NCI-H345 treated with DMSO at 0.1 percent for 48 hours (cell line): ENCODE measurements at regions not wholly inside any gene's neighbourhood (a gene's known extent, or its start where the extent isn't known, plus 50 kb on each side); places are given as distances from the start of the nearest gene placed in this dataset.

ENCODE experiments used
- DNase-seq: peaks from one replicate; lab custom pipeline; 2025; ENCODE audit not compliant: unreplicated experiment; lab: John Stamatoyannopoulos, UW

GRCh38 chr11:116509551-116509950, 263.2 kb downstream of the BUD13 start:
- no peak for DNase-seq

GRCh38 chr11:116507849-116508695, 264.7 kb downstream of the BUD13 start:
- no peak for DNase-seq

GRCh38 chr11:116507016-116507415, 265.8 kb downstream of the BUD13 start:
- no peak for DNase-seq

GRCh38 chr11:116506263-116506825, 266.4 kb downstream of the BUD13 start:
- no peak for DNase-seq

GRCh38 chr11:116505298-116506262, 267.2 kb downstream of the BUD13 start:
- DNase-seq: no peak

- no peak for DNase-seq
Observed at GRCh38 chr11:116504541-116505297, 268.1 kb downstream of the BUD13 start.

GRCh38 chr11:116503216-116504160, 269.3 kb downstream of the BUD13 start:
- no peak for DNase-seq

- DNase-seq: no peak
Observed at GRCh38 chr11:116502641-116503061, 270.1 kb downstream of the BUD13 start.

- no peak for DNase-seq
Observed at GRCh38 chr11:116501728-116502127, 271.1 kb downstream of the BUD13 start.

GRCh38 chr11:116500947-116501602, 271.7 kb downstream of the BUD13 start:
- peak; percentile 42 for DNase-seq

- no peak for DNase-seq
Observed at GRCh38 chr11:116500026-116500946, 272.5 kb downstream of the BUD13 start.

GRCh38 chr11:116499396-116500003, 273.3 kb downstream of the BUD13 start:
- DNase-seq: no peak

- no peak for DNase-seq
Observed at GRCh38 chr11:116498161-116498560, 274.6 kb downstream of the BUD13 start.

- DNase-seq: no peak
Observed at GRCh38 chr11:116492600-116492999, 280.2 kb downstream of the BUD13 start.

- DNase-seq: no peak
Observed at GRCh38 chr11:116488836-116489389, 283.9 kb downstream of the BUD13 start.

- DNase-seq: no peak
Observed at GRCh38 chr11:116485425-116485824, 287.4 kb downstream of the BUD13 start.

- no peak for DNase-seq
Observed at GRCh38 chr11:116482716-116483115, 290.1 kb downstream of the BUD13 start.
